HG02623 (cell line): ENCODE measurements at regions not wholly inside any gene's neighbourhood (a gene's known extent, or its start where the extent isn't known, plus 50 kb on each side); places are given as distances from the start of the nearest gene placed in this dataset.
"Not testable (repeated sequence)": the region's sequence is repeated elsewhere in the genome, so short reads cannot be mapped to it uniquely, and the experiment has no call there.

Experiments
- ATAC-seq: cut with Tn5 transposase; IDR thresholded peaks from one replicate; pipeline ENCODE4 v1.9.1; 2021; ENCODE audit warnings: moderate library complexity; ENCODE audit not compliant: unreplicated experiment

- ATAC-seq, result peak; percentile 43
Observed at GRCh38 chr11:93608364-93608763, 53.1 kb upstream of the CEP295 start.

- no peak for ATAC-seq
Observed at GRCh38 chr11:93606721-93607120, 54.8 kb upstream of the CEP295 start.

GRCh38 chr11:93606314-93606713 is 55.2 kb upstream of the CEP295 start:
- no peak for ATAC-seq

GRCh38 chr11:93605642-93606041 is 55.8 kb upstream of the CEP295 start:
- no peak for ATAC-seq

GRCh38 chr11:93604008-93604660 is 57.3 kb upstream of the CEP295 start:
- ATAC-seq, result no peak

GRCh38 chr11:93603225-93604007 is 58.1 kb upstream of the CEP295 start:
- ATAC-seq, result no peak

GRCh38 chr11:93596171-93596570 is 53.0 kb upstream of the SMCO4 start:
- not testable (repeated sequence) for ATAC-seq
